IPS DF 4.7 (cell line): ENCODE measurements at regions not wholly inside any gene's neighbourhood (a gene's known extent, or its start where the extent isn't known, plus 50 kb on each side); places are given as distances from the start of the nearest gene placed in this dataset.
"Not testable (repeated sequence)": the region's sequence is repeated elsewhere in the genome, so short reads cannot be mapped to it uniquely, and the experiment has no call there.

Source experiments
- DNase-seq: peaks from one replicate; pipeline ENCODE4 v3.0.0-alpha.2; 2013; ENCODE audit warnings: low spot score; ENCODE audit errors: extremely low read depth

DNA sequence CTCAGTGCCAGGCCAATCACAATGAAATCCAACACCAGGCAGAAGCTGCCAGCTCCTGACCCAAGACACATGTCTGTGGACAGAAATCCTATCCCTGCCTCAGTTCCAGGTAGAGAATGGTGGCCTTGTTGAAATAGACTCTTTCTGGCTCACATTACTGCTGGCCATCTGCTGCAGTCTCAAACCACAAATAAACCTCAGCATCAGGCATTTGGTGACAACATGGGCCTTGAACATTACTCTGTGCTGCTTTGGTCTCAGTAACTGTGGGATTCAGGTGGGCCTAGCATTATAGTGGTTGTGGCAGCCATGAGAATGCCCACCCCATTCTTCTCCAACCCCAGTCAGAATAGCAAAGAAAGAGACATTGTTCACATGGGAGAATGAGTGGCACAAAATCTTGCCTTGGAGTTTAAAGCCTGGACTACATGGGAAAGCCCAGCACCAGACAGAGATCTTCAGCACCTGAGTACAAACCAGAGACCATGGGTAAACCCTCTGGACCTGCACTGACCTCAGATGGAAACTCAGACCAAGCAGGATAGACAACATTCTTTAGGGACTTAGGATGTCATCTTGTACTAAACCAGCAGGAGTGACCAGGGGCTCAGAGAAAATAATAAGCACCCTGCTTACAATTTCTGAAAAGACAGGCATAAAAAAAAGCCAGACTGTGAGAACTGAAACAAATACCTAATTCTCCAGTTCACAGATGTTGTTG is 50.4 kb upstream of the TRAM1L1 start:
- no peak for DNase-seq

DNA sequence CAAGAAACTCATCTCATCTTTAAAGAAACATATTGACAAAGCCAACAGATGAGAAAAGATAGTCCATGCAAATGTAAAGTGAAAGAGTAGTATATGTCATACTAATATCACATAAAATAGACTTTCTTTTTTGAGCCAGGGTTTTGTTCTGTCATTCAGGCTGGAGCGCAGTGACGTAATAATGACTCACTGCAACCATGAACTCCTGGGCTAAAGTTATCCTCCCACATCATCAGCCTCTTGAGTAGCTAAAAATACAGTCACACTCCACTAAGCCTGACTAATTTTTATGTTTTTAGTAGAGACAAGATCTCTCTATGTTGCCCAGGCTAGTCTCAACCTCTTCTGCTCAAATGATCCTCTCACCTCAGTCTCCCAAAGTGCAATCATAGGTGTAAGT is 51.8 kb upstream of the TRAM1L1 start:
- DNase-seq: no peak

DNA sequence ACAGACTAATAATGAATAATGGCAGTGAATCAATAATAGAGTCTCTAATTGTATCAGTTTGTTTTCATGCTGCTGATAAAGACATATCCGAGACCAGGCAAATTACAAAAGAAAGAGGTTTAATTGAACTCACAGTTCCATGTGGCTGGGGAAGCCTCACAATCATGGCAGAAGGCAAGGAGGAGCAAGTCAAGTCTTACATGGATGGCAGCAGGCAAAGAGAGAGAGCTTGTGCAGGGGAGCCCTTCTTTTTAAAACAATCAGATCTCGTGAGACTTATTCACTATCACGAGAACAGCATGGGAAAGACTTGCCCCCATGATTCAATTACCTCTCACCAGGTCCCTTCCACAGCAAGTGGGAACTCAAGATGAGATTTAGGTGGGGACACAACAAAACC is 53.4 kb upstream of the TRAM1L1 start:
- DNase-seq: not testable (repeated sequence)

DNA sequence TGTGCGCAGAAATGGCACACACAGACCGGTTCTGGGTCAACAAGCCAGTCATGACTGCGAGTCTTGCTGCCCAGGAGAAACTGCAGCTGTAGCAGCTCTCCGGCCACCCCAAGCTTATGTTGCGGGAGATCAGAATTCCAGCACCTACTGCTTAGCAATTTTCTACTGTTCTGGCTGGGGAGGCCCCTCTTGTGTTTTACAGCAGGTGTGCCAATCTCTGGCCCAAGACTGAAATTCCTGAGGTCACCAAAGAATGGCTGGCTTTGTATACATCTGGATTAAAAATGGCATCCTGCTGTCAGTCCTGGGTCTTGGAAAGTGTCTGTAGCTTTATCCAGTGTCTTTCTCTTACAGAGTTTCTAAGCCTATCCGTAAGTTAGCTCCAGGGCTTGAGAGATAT is 68.9 kb upstream of the TRAM1L1 start:
- DNase-seq: no peak

DNA sequence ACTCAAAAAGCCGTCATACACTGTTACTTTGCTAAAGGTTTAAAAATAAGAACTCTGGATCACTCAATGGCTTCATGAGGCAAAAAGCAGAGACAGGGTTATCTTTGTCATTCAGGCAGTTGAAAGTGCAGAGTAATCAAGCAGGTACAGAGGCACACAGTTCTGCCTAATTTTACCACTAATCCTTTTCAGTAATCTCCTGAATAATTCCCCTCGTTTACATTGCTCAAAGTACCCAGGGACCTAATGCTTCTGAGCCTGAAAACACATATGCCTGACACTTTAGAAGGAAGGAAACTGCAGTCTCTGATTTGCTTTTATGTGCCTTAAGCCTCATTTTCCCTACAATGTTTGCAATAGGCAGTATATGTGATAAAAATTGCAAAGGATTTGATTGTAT is 71.4 kb upstream of the TRAM1L1 start:
- DNase-seq: no peak

DNA sequence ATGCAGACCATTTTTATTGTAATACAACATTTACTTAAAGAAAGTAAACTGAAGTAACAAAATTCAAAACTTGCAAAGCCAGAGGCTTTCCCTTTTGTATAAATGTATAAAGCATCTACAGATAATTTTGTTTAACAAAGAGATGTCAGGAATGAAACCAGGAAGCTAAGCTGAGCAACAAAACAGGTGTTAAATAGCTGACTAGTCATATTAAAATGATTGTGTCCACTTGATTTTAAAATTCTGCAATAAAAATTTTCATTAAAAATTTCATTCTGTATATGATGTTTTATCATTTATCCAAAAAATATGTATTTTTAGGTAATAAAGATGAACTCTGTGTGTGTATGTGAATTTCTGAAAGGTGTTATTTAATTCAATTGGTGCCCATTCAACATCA is 72.0 kb upstream of the TRAM1L1 start:
- no peak for DNase-seq

DNA sequence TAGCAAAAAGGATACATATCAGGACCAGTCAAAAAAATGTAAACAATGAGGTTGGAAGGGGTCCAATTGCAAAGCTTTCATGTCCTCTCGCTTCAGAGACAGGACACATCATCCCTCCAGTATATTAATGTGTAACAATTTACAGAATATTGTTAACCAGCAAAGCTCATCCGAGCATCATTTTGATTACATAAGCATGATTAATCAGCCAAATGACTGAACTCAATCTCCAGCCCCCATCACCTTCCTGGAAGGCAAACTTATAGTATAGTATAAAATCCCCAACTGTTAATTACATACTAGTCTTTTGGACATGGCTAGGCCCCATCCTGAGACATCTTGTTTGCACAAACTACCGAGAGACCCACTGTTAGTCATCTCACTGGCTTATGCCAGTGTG is 77.6 kb upstream of the TRAM1L1 start:
- no peak for DNase-seq

DNA sequence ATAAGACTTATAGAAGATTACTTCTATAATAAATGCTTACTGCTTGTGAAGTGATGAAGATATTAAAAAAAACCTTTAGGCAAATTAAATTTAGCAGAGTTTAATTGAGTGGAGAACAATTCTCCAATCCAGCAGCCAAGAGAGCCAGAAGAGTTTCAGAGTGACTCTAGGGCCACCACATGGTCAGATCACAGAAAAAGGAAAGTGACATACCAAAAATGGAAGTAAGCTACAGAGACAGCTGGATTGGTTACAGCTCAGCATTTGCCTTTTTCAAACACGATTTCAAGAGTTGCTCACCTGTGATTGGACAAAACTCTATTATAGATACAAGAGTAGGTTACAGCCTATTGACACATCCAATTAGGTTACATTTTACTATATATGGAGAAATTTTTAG is 79.0 kb upstream of the TRAM1L1 start:
- no peak for DNase-seq

DNA sequence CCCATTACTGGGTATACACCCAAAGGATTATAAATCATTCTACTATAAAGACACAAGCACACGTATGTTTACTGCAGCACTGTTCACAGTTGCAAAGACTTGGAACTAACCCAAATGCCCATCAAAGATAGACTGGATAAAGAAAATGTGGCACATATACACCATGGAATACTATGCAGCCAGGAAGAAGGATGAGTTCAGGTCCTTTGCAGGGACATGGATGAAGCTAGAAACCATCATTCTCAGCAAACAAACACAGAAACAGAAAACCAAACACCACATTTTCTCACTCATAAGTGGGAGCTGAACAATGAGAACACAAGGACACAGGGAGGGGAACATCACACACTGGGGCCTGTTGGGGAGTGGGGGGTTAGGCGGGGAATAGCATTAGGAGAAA is 90.0 kb upstream of the TRAM1L1 start:
- not testable (repeated sequence) for DNase-seq

DNA sequence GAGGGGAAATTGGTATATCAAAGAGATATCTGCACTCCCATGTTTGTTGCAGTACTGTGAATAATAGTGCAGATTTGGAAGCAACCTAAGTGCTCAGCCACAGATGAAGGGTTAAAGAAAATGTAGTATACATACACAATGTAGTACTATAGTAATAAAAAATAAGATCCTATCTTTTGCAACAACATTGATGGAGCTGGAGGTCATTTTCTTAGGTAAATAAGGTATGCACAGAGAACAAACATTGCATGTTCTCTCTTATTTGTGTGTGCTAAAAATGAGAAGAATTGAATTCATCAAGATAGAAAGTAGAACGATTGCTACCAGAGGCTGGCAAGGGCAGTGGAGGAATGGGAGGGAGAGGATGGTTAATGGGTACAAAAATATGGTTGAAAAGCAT is 117.9 kb upstream of the TRAM1L1 start:
- DNase-seq: no peak

DNA sequence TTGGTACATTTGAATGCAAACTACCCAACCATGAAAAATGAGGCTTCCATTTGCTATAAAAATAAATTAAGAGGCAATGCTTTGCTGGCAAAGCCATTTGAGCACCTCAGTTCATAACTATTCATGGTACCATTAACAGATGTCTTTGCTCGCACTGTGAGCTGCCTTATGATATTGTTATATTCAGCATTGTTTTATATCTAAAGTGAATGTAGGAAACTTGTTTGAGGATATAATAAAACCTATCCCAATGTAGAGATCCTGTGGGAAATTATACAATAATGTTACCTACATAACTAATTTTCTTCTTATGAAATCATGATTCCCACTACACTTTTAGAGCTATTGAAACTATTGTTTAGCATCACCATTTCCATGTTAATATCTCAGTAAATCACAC is 125.2 kb upstream of the TRAM1L1 start:
- DNase-seq: no peak

DNA sequence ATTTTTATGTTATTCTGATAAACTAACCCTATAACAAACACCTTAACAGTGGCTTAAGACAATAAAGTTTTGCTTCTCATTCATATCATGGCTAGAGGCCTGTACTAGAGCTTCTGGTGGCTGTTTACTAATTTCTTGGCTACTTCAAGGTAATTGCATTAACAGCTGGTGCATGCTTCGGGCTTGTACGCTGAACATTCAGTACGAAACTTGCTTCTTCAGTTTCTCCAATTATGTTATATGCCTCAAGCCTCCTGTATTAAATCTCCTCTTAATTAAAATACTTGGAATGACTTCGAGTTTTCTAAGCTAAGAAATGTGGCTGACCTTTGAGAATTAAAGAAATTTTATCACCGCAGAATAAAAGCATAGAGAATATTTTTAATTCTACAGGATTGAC is 138.9 kb upstream of the TRAM1L1 start:
- no peak for DNase-seq

DNA sequence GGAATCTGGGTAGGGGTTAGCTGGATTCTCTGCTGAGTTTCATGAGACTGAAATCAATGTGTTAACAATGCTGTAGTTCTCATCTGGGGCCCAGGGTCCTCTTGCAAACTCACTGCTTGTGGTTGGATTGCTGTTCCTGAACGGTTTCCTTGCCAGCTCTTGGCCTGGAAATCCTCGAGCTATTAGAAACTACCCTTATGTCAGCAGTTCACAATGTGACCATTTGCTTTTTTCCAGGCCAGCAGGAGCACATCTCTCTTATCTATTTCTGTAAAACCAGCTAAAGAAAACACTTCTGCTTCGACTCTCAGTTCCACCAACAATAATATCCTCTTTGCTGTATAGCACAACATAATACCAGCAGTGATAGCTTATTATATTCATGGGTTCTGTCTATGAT is 140.1 kb upstream of the TRAM1L1 start:
- DNase-seq: no peak

DNA sequence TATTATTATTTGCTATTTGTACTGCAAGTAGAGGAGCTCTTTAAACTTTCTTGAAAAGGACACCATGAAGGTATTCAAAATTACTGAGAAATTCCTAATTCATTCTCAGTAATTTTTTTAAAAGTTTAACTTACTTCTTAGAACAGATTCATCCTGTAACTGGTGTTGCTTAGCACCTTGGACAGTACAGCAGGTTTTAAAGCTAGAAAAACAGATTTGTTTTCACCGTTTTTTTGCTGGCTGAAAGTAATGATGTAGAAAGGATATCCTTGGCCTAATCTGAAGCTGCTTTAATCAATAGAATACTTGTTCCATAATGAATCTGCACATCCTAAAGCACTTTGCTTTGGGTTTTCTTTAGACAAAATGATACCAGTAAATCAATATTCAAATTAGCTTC is 142.5 kb upstream of the TRAM1L1 start:
- DNase-seq: no peak

DNA sequence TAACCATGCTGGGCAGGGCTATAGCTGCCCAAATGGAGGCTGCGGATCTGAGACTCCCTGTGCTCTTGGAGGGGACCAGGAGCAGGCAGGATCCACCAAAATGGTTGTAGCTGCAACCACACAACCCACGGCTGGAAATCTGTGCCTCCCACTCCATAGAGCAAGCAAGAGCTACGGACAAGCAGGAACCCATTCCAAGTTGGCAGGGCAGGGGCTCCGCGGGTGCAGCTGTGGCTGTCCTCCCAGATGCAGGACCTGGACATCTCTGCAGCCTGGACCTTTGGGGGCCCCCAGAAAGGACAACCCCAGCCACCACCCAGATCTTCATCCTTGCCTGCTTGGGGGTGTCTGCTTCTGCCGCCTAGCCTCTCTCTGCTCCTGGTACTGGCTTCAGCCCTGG is 154.1 kb upstream of the TRAM1L1 start:
- no peak for DNase-seq

DNA sequence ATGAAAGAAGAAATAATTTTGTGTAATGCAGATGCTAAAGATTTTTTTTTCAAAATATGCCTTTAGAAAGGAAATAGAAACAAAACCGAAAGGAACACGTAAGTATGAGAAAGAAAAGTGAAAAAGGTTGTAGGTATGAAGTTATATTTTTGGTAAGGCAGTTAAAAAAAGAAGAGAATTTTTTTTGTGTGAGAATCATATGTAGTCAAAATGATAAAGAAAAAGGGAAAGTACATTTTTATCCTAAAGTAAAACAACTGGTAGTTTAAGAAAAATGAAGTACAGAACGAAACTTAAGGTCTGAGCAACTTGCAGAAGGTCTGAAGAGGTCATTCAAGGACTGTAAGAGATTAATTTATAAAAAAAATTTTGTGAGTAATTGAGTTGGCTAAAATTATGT is 164.0 kb upstream of the TRAM1L1 start:
- no peak for DNase-seq

DNA sequence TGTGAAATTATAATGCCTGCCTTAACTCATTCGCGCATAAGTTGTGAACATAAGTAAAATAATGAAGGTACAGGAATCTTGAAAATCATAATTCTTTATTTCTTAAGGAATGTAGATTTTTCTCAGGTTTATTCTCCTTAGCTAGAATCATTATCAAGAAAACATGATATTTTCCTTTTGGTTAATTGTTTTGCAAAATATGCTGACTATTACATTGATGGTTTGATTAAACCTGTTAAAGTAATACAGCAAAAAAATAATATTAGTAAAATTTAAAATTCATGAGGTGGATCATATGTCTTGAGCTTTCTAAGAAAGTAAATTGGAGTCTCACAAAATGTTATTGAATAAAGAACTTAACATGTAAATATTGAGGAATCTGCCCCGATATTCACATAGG is 178.7 kb upstream of the TRAM1L1 start:
- no peak for DNase-seq

DNA sequence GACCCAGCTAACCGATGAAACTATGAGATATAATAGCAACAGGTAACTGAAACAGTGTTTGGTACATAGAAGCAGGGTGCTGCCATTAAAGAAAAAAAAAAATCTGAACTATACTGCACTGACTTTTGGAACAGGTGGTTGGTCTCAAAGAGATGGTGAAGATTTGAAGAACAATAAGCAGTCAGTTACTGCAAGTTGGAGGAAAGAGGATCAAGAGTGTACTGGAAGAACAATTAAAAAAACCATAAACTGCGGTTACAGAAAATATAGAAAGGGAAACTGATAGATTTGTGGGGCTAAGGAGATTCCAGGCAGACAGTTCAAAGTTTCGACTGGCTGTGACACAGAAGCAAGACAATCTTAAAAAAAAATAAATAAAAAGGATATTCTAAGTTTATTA is 181.9 kb upstream of the TRAM1L1 start:
- no peak for DNase-seq

DNA sequence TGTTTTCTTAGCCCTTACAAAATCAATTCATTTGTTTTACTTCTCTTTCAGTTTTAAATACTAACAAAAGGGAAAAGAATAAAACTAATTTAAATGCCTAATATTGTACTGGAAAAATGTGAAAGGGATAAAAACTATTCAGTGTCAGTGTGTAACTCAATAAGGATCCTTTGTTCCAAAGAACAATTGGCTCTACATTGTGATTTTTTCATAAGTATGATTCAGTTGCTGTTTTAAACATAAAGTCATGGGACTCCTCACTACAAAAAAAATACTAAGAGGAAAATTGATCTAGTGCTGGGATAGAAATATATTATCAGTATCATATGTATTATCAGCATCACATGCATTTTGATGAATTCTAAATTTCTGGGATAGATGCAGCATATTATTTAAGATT is 199.4 kb upstream of the TRAM1L1 start:
- DNase-seq: no peak

DNA sequence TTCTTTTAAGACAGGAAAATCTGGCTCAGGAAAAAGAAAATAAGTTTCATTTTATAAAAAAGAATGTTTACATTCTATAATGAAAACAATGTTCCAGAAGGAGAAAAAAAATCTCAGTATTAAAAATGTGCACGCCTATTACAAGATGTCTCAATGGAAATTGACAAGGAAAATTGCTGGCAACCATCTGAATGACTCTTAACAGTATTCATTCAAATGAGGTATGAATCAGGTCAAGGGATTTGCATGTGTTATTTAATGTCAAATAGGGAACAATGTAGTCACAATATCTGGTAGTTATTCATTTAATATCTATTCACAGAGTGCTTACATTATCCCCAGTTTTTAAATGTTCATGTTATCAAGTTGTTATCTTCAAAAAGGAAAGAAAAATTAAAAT is 208.4 kb upstream of the TRAM1L1 start:
- DNase-seq: no peak

DNA sequence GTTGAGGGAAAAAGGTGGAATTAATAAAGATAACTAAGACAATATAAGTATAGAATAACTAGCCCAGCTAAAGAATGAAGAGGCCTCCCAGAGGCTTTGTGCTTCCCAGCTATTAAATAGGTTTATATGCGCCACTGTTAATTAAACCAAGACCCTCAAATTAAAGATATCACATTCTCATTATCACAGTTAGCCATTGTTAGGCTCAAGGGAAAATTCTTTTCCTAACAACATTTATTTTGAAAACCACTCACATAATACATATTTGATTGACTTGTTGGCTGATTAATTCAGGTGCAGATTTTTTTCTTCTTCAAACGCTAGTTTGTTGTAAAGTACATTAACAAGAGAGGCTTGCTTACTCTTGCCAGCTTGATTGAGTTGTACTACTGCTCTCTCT is 216.8 kb upstream of the TRAM1L1 start:
- no peak for DNase-seq

DNA sequence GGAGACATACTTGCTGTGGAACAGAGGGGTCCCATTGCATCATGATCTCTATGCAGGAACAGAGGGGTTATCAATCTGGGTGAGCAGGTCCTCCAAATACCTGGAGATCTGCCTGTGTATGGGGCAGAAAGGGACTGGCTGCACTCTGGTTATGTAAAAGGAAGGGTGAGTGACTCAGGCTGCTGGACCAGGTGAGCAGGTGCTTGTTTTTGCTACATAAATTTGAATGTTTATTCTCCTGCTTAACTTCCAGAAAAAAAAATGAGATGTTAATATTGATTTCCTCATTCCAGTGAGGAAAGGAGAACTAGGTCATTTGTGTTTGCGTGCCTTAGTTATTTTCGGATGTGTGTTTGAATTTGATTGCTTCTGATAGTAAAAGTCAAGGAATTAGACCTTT is 225.8 kb upstream of the TRAM1L1 start:
- no peak for DNase-seq

DNA sequence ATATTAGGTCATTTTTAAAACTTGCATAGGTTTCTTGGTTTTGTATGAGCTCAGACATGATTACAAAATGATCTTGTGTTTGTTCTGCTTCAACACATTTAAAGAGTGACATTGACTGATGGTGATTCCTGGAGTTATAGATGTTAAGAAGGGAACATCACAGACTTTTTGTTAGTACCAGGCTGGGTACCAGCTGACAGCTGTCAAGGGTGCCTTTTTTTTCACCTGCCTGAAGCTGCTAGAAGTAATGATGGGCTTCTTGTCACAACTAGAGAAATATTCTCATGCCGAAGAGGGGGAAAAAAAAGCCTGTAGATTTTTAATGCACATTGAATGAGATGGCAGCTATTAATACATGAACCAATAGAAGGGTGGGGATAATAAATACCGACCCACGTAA is 226.6 kb upstream of the TRAM1L1 start:
- no peak for DNase-seq

DNA sequence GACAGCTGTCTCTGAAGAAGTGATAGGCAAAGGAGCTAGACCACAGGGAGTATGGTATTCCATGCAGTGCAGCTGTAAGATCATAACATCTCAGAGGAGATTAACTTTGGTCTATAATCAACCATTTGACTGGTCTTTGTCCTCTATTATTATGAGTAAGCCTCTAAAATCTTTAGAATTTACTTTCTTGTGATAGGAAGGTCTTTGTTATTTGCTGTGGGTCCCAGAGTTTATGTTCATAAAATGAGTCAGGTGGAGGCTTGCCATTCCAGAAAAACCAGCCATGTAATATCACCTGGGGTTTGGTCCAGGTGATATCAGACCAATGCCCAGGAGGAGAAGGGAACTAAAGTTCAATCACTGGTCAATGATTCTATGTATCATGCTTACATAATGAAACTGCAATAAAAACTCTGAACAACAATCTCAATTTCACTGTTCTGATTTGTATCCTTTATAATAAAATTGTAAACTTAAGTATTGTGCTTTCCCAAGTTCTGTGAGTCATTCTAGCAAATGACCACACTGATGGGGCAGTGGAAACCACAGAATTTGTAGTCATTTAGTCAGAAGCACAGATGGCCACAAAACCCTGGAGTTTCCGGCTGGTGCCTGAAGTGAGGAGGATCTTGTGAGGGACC is 239.6 kb upstream of the TRAM1L1 start:
- DNase-seq: no peak
